ENCODE measurements at regions not wholly inside any gene's neighbourhood (a gene's known extent, or its start where the extent isn't known, plus 50 kb on each side); places are given as distances from the start of the nearest gene placed in this dataset.
"Not testable (repeated sequence)": the region's sequence is repeated elsewhere in the genome, so short reads cannot be mapped to it uniquely, and the experiment has no call there.

DNA sequence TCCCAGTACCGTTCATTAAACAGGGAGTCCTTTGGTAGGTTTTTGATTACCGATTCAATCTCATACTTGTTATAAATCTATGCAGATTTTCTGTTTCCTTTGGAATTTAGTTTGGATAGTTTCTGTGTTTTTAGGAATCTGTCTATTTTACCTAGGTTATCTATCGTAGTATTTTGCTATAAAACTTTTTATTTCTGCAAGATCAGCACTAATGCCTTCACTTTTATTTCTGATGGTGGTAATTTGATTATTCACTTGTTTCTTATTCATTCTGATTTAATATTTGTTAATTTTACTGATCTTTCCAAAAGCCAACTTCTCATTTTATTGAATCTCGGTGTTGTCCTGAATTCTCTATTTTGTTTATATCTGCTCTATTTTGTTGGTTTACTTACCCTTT is 577.7 kb upstream of the NRG3 start:
- DNase-seq = no peak

DNA sequence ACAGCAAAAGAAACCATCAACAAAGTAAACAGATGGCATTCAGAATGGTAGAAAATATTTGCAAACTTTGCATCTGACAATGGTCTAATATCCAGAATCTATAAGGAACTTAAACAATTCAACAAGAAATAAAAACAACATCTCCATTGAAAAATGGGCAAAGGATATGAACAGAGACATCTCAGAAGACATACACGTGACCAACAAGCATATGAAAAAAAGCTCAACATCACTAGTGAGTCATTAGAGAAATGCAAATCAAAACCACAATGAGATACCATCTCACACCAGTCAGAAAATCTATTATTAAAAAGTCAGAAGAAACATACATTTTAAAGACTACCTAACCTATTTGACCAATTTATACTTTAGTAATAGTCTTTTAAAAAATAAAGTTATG is 571.3 kb upstream of the NRG3 start:
- no peak for DNase-seq

DNA sequence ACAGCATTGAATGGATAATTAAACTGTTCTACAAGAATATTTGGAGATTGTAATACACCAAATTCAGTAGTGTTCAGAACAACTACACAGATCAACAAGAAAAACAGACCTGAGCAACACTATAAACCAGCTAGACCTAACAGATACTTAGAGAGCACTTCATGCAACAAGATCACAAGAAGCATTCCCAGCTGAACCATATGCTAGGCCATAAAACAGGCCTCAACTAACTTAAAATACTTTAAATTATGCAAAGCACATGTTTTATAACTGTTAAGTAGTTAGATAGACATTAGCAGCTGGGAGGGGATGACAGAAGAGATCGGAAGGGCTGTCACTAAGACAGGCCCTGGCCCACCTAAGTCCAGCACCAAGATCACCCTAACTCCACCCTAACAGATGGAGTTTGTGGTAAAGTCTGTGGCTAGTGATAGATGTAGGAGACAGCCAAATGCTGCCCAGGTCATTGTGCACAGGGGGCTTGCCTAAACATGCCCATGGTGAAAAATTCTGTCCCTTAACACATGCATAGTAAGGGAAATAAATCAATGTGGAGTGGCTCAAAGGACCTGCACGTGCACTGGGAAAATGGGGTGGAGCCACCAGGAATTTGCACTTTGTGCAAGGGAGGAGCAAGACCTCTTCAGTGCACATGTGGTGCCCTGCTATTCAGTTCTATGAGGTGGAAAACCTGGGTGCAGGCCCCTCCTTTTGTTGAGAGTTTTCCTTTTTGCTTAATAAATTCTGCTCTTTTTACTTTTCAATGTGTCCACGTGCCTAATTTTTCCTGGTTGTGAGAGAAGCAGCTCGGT is 567.8 kb upstream of the NRG3 start:
- no peak for DNase-seq

DNA sequence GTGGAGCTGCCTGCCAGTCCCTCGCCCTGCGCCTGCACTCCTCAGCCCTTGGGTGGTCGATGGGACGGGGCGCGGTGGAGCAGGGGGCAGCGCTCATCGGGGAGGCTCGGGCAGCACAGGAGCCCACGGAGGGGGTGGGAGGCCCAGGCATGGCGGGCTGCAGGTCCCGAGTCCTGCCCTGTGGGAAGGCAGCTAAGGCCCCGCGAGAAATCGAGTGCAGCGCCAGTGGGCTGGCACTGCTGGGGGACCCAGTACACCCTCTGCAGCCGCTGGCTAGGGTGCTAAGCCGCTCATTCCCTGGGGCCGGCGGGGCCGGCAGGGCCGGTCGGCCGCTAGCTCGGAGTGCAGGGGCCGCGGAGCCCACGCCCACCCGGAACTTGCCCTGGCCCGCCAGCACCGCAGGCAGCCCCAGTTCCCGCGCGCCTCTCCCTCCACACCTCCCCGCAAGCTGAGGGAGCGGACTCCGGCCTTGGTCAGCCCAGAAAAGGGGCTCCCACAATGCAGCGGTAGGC is 565.9 kb upstream of the NRG3 start:
- DNase-seq = no peak

DNA sequence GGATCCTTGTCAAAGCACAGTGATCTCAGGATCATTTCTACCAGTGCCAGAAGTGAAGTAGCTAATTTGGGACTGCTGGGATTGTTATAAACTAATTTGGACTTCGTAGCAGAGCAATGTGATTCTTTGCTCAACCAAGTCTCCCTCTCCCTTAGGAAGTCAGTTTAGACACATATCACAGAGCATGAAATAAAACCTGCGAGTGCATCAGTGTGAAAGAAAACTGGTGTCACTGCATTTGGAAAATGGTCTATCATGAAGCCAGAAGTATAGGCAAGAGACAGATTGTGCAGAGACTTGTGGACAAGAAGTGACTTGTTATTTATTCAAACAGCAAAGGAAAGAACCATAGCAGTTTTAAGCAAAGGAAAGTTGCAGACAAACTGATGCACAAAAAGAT is 560.5 kb upstream of the NRG3 start:
- no peak for DNase-seq

DNA sequence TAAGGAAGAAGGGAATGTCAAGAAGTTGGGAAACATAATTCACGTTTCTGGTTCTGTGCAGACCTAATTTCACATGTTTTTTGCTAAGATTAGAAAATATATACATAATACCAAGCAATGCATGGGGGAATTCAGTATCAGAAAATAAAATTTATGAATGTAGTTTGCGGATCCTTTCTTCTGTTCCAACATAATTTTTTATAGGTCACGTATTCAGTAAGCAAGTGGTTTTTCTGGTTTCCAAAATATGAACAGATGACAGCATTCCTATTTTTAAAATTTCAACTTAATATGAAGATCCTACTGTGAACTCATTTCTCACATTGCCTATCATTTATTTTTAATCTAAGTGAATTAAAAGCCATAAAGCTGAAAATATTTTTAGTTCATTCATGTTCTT is 560.0 kb upstream of the NRG3 start:
- DNase-seq = no peak

DNA sequence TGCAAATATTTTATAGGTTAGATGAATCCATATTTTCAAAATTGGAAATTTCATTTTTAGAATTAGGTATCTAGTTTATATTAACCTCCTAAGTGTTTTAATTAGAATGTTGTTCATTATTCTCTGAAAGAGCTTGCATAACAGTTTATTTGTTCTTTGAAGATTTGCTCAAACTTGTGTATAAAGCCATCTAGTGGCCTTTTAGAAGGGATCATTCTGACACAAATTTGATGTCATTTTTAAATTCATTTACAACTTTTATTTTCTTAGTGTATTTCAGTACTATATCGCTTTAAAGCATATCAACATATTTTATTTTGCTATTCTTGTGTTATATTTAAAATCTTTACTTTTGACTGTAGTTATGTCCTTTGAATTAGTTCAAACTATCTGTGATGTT is 527.0 kb upstream of the NRG3 start:
- DNase-seq = no peak

DNA sequence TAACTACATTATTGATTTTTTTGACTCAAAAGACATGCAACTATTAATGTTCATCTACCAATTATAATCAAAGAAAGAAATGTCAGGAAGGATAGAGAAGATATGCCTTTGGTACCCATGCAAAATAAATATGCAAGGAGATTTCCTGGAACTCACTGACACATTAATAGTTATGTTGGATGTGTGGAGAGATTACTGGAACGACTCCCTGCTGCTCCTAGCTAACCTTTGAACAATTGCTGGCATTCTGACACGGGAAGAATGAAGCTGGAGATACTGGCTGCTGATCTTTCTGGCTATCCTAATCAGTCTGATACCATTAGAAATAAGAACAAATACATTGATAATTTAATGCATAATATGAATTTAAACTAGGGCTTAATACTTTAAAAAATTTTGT is 507.9 kb upstream of the NRG3 start:
- DNase-seq = no peak

DNA sequence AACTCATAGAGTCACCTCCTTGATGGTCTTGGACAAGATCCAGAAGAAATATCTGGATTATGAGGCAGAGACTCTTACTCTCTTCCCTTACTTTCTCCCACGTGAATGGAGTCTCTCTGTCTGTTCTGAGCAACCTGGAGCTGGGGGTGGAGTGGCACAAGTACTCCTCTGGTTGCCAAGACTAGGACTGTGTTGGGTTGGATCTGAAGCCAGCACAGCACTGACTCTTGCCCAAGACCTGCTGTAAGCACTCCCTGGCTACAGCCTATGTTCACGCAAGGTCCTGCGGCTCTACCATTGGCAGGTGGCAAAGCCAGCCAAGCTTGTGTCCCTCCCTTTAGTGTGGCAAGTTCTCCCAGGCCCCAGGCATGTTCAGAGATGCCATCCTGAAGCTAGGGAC is 488.2 kb upstream of the NRG3 start:
- DNase-seq = no peak

DNA sequence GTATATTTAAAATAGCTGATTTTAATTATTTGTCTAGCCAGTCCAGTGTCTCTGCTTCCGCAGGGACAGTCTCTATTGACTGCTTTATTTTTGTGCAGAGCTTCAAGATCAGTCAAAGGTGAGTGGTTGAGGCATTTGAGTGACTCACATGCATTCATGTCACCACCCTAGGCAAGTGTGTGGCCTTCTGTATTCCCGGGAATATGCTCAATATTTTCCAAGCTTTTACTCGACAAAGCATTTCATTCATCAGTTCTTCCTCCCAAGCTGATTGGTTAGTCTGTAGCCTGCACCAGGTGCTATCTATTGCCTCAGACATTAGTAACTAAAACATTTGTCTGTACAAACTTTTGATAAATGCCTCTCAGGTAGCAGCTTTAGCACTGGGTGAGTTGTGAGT is 471.5 kb upstream of the NRG3 start:
- no peak for DNase-seq

DNA sequence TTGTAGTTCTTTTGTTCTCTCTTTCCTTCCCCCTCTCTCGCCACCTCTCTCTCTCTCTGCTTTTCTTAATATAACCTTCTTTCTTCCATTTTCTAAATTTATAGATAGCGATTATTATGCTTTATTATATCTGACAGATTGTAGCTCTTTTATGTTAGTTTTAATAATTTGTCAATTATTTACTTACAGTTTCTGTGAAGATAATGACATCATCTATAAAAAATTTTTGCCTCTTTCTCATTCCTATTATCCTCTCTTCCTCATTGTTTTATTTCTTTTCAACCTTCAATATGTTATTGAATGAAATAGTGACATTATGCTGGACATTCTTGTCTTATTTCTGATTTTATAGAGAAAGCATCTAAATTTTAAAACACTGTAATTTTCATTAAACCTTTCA is 469.6 kb upstream of the NRG3 start:
- DNase-seq = no peak

DNA sequence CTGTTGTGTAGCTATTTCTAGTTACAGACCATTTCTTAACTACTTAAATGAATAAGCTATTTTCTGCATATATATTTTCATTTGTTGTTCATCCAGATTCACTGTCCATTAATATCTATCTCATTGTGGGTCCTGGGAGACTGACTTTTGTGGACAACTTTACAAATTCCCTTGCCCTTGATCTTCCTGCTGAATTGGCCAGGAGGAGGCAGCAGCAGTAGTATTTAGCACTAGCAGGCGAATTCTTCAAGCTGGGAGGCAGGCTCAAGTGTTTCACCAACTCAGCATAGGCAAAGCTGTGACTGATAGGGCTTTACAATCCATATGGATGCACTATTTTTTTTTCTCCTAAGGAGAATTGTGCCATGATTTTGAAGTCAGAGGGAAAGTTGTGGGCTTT is 461.0 kb upstream of the NRG3 start:
- DNase-seq = no peak

DNA sequence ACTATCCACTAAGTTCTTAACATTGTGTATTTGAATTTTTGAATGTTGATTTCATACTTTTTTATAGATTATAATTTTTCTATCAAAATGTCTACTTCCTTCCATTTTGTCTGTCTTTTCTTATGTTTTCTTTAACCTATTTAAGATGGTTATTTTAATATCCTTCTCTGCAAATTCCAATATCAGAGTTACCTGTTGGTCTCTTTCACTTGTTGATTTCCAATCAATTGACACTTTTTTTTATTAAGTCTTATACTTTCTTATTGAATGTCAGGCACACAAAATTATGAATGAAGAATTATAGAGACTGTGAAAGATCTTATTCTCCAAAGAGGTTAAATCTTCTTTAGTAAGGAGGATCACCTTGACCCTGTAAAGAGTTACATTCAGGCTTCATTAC is 448.3 kb upstream of the NRG3 start:
- no peak for DNase-seq

DNA sequence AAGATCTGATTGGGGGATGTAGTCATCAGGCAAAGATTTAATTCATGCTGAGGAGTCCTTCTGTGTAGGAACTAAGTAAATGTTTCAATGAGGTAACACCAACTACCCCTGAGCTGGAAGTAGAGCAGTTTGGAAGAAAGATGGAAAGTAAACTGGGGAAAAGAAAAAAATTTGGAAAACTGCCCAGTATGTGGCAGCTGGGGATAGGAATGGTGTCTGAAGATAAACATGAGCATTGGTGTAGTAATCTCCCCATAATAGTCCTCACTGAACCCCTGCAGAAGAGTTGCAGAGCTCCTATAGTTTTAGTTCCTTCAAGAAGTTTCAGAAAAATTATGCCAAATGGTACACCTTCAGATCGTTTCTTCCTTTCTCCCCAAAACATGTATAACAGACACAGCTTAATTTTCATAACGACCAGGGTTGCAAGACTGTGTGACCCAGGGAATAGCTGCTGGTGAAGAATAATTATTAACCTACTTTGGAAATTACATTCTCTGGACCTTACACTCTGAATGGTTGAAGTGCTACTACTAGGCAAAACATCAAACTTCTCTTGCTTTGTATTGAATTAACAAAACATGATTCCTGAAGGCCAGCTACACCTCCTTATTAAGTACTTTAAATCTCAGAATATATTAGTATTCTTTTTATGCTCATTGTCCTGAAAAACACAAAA is 446.4 kb upstream of the NRG3 start:
- no peak for DNase-seq

DNA sequence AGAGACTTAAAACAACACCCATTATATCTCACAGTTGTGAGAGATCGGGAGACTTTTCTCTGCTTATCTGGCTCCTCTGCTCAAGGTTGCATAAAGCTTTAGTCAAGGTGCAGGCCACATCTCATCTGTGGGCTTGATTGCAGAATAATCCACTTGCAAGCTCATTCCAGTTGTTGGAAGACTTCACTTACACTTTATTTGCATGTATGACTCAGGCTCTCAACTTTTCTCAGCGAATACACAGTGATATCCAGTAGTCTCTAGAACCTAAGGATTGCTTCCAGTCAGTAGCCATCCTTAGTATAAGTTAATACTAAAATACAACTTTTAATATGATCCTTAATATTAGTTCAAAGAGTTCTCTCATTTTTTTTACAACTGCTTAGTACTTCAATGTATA is 435.5 kb upstream of the NRG3 start:
- no peak for DNase-seq

DNA sequence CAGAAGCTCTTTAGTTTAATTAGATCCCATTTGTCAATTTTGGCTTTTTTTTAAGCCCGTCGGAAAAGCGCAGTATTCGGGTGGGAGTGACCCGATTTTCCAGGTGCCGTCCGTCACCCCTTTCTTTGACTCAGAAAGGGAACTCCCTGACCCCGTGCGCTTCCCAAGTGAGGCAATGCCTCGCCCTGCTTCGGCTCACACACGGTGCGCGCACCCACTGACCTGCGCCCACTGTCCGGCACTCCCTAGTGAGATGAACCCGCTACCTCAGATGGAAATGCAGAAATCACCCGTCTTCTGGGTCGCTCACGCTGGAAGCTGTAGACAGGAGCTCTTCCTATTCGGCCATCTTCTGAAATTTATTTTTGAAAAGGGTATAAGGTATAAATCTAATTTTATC is 433.4 kb upstream of the NRG3 start:
- not testable (repeated sequence) for DNase-seq

DNA sequence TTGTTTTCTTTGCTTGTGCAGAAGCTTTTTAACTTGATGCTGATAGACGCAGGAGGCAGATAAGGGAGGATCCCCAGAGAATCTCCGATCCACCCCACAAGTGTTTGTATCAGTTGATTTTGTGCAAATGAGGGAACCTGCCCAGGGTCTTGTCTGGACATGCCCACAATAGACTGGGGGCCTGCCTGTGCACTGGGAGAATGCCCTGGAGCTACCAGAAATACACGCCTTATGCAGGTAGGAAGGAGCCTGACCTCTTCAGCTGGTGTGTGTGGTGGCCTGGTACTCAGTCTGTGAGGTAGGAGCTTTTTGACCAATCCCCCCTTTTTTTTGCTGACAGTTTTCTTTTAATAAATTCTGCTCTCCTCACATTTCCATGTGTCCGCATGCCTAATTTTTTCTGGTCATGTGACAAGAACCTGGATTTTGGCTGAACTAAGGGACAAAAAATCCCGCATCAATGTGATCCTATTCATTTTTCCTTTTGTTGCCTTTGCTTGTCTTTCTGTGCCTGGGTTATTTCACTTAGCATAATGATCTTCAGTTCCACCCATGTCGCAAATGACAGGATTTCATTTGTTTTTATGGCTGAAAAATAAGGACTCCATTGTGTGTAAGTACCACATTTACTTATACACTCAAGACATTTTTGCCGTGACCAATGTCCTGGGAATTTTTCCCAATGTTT is 430.6 kb upstream of the NRG3 start:
- no peak for DNase-seq

DNA sequence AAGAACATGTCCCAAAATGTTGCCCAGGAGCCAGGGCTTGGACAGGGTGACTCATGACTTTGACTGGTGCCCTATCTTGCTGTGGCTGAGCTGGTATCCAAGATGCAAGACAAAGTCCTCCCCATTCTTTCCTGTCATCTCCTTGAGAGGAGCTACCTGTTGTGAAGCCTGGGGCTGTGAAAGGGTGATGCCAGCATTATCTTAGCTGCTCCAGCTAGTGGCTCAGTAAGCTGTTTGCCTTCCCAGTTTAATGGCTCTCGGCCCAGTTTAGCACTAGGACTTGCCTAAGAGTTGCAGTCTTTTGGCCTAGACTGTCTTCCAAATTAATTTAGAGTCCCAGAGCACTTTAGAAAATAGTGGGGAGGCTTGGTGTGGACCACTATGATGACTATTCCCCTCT is 424.3 kb upstream of the NRG3 start:
- DNase-seq = no peak

DNA sequence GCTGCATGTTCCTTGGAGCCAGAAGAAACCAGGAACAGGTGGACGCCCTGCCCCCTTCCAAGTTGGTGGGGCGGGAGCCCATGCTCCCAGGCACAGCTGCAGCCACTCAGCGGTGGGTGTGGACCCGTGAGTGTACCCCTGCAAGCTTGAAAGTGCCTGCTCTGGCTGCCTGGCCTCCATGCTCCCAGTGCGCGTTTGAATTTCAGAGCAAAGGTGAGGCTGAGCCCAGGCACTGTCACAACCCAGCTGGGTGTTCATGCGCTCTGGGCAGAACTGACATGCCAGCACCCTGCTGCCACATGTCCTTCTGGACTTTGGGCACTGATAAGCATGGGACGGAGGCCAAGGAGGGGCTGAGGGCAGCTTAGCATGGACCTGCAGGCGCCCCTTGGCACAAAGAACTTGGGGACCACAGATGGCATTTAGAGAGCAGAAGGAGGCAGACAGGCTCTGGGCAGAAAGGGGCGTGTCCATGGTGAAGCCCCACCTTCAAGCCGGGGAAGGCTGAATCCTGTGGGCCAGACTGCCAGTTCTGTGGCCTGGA is 402.0 kb upstream of the NRG3 start:
- DNase-seq = no peak

DNA sequence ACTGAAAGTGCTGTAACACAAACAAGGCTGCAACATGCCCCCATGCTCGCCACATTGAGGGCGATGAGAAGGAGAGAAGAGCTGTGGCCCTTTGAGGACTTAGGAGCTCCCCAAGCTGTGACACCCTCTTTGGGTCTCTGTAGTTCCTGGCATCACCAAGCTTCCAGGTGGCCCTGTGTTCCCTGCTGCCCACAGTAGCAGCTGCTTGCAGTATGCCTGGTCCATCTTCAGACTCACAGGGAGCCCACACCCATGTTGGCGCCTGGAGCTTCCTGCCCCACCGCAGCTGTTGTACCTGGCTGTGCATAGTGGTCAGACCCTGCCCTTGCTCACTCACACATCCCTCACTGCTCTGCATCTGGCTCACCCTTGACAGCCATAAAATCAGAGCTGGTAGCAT is 401.2 kb upstream of the NRG3 start:
- DNase-seq = no peak

DNA sequence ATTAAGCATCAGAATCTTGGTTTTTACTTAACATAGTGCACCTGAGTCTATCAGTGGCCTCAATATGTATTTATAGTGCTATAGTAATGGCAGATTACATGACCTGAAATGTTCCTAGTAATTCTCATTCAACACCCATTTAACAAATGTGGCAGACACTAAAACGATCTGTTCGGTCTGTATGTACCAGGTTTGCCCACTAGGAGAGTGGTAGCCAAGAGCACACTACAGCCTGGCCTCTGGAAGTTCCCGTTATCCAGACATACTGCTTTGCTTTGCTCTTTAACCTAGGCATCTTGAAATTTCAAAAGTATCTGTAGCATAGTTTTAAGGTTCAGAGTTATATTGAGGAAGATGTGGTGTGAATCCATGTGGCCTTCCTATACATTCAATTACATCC is 395.7 kb upstream of the NRG3 start:
- no peak for DNase-seq

DNA sequence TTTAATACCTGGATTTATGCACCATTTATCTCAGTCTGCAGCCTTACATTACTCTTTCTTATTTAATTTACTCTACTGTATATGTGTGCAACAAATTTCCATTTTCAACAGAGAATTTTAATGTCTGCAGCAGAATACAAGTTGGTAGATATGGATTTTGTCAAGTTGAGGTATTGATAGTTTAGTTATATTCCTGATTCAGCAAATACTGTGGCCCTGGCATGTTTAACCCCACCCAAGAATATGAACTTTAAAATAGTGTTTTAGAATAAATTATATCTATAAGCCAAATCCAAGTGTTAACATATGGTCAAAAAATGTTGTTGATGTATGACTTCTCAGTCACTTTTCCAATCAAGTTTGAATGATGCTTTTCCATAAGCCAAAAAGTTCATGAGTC is 378.4 kb upstream of the NRG3 start:
- DNase-seq = no peak

DNA sequence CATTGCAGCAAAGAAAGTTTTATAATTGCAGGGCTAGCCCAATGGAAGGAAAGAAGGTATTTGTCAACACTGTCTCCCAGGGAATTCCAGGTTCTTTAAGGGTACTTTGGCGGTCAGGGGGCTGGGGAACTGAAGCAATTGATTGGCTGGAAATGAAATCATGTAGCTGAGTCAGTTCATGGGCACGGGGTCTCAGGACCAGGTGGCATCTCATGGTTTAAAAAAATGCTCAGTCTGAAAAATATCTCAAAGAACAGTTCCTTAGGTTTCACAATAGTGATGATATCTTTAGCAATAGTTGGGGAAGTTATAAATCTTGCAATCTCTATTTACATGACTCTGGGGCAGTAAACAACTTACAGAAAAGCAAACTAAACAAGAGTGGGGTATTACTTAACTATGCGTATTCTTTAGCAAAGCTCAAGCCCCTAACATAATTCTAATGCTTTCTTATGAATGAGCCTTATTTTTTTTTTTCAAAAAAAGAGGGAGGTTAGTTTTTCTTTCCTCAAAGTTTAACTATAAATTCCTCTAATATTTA is 376.9 kb upstream of the NRG3 start:
- no peak for DNase-seq
